MM.1S (cell line): ENCODE measurements at regions not wholly inside any gene's neighbourhood (a gene's known extent, or its start where the extent isn't known, plus 50 kb on each side); places are given as distances from the start of the nearest gene placed in this dataset.

Experiments used
- EZH2 ChIP-seq: fragments of 300-600 bp; sonication (generic); optimal IDR thresholded peaks from 2 replicates; pipeline ENCODE3; 2017; ENCODE audit warnings: low read depth, mild to moderate bottlenecking, antibody characterized with exemption, low read length, mixed read lengths
- EZH2phosphoT487 ChIP-seq: fragments of 300-600 bp; sonication (generic); IDR thresholded peaks from 2 replicates; pipeline ENCODE4 v1.6.1; 2018; ENCODE audit warnings: antibody characterized with exemption, low read length
- TF ChIP-seq, protein P1 (sequence below): fragments of 300-600 bp; sonication (generic); IDR thresholded peaks from 2 replicates; pipeline ENCODE4 v1.5.1; 2016; ENCODE audit warnings: antibody characterized with exemption, low read length, mixed read lengths

DNA sequence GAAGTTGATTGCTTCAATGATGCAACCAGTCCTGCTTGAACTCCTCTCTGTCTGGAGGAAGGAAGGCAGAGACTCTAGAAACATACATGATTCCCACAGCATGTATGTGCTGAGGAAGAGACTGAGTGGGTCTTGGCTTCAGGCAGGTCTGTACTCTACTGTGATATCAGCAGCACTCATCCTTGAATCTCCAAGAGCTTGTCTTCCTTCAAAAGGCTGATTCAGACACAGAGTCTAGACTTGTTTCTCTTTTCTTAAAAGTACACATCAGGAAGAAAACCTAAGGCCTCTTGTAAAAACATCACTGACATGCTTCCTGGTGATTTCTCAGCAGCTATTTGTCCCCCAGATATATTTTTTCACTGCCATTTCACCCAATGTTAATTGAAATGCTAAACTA, 155.7 kb upstream of the HEY2 start:
- TF ChIP-seq, protein P1, sequence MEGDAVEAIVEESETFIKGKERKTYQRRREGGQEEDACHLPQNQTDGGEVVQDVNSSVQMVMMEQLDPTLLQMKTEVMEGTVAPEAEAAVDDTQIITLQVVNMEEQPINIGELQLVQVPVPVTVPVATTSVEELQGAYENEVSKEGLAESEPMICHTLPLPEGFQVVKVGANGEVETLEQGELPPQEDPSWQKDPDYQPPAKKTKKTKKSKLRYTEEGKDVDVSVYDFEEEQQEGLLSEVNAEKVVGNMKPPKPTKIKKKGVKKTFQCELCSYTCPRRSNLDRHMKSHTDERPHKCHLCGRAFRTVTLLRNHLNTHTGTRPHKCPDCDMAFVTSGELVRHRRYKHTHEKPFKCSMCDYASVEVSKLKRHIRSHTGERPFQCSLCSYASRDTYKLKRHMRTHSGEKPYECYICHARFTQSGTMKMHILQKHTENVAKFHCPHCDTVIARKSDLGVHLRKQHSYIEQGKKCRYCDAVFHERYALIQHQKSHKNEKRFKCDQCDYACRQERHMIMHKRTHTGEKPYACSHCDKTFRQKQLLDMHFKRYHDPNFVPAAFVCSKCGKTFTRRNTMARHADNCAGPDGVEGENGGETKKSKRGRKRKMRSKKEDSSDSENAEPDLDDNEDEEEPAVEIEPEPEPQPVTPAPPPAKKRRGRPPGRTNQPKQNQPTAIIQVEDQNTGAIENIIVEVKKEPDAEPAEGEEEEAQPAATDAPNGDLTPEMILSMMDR, result no peak
- TF ChIP-seq EZH2, result no peak
- TF ChIP-seq EZH2phosphoT487, result no peak
